Endothelial cell of umbilical vein (primary cell): ENCODE measurements at regions not wholly inside any gene's neighbourhood (a gene's known extent, or its start where the extent isn't known, plus 50 kb on each side); places are given as distances from the start of the nearest gene placed in this dataset.

ENCODE experiments used
- CTCF ChIP-seq, 2 donors: IDR thresholded peaks; 1 replicate in 1 of 2; 2 replicates in 1 of 2; pipeline ENCODE4 v1.5.1; 2011; ENCODE audit warnings: low read length in 2 of 2, mild to moderate bottlenecking in 2 of 2, moderate library complexity in 2 of 2, control low read depth in 1 of 2, inconsistent platforms in 1 of 2, low read depth in 1 of 2; ENCODE audit not compliant: insufficient read depth in 1 of 2; ENCODE audit errors: extremely low read depth in 1 of 2
- EZH2 ChIP-seq: IDR thresholded peaks from 2 replicates; pipeline ENCODE4 v1.6.1; 2012; ENCODE audit warnings: borderline replicate concordance, low read depth, mild to moderate bottlenecking, moderate library complexity, low read length, inconsistent platforms; ENCODE audit not compliant: severe bottlenecking
- POLR2A ChIP-seq: IDR thresholded peaks from 2 replicates; pipeline ENCODE4 v1.6.1; 2012; ENCODE audit warnings: low read depth, mild to moderate bottlenecking, control low read depth, low read length
- POLR2AphosphoS5 ChIP-seq: IDR thresholded peaks from 2 replicates; pipeline ENCODE4 v1.6.1; 2012; ENCODE audit warnings: low read depth, mild to moderate bottlenecking, control low read depth, low read length, moderate library complexity; ENCODE audit not compliant: insufficient read depth
- TF ChIP-seq, protein P1 (sequence below): IDR thresholded peaks from 2 replicates; pipeline ENCODE4 v1.6.1; 2011; ENCODE audit not compliant: insufficient read depth, insufficient read length

- TF ChIP-seq CTCF (IDR thresholded peaks at IDR 0.05; ENCODE audit: extremely low read depth in 1 of 2, insufficient read depth in 1 of 2, low read depth in 1 of 2, low read length in 2 of 2) (no peak), EZH2 (no peak), POLR2AphosphoS5 (no peak), POLR2A (no peak)
- TF ChIP-seq, protein P1, sequence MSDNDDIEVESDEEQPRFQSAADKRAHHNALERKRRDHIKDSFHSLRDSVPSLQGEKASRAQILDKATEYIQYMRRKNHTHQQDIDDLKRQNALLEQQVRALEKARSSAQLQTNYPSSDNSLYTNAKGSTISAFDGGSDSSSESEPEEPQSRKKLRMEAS, result no peak
These were observed 109.9 kb upstream of the CPEB4 start for GRCh38 chr5:173778152-173778782.
